ENCODE measurements at regions not wholly inside any gene's neighbourhood (a gene's known extent, or its start where the extent isn't known, plus 50 kb on each side); places are given as distances from the start of the nearest gene placed in this dataset.
"Not testable (repeated sequence)": the region's sequence is repeated elsewhere in the genome, so short reads cannot be mapped to it uniquely, and the experiment has no call there.

- POLR2A ChIA-PET; H4K20me1 ChIP-seq (ENCODE audit: insufficient read depth): not testable (repeated sequence)
Measured at GRCh38 chr4:181902404-181902803, 340.8 kb upstream of the TENM3 start.

DNA sequence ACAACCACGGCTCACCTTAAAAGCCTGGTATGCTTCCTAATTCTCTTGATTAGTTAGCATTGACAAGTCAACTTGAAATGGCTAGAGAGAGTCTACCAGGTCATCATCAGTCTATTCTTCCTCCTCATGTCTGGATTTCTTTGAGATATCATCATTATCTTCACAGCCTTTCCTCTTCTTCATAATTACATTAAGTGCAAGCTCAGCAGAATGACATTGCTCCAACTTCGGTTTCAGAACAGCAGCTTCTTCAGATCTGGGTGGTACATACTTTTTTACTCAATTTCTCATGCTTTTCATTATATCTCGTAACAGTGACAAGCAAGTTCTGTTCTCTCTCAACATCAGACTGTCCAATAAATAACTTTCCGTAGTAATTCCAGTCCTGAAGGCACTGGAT is 337.5 kb upstream of the TENM3 start:
- Histone ChIP-seq H3K27me3 (ENCODE audit: insufficient read depth, low read length) (no peaks in the 10 kb centered on the region), H3K36me3 (ENCODE audit: control insufficient read depth in 1 of 2, insufficient read depth in 2 of 2, low read length in 2 of 2) (no peaks in the 10 kb centered on the region), H3K9ac (ENCODE audit: low read length) (no peak overlapping the region), H4K20me1 (ENCODE audit: insufficient read depth) (no peaks in the 10 kb centered on the region), H3K79me2 (ENCODE audit: insufficient read depth, low read length) (no peaks in the 10 kb centered on the region), H3K27ac (ENCODE audit: low read depth, low read length) (no peak overlapping the region), H3K4me1 (ENCODE audit: control insufficient read depth in 1 of 2, insufficient read depth in 2 of 2, low read length in 2 of 2) (no peaks in the 10 kb centered on the region), H2AFZ (ENCODE audit: low read depth, low read length, poor library complexity, severe bottlenecking) (no peak overlapping the region), H3K4me2 (ENCODE audit: low read length) (no peak overlapping the region), H3K4me3 (replicated peaks in 1 of 2; ENCODE audit: low read depth in 1 of 2, low read length in 2 of 2) (no peak overlapping the region), H3K9me3 (ENCODE audit: control insufficient read depth in 1 of 2, insufficient read depth in 1 of 2, low read depth in 1 of 2, low read length in 2 of 2) (no peaks in the 10 kb centered on the region; a peak in 1 of 4 replicates), H3K9me2 (ENCODE audit: insufficient read depth) (no peaks in the 10 kb centered on the region)
- CTCF ChIA-PET, result no interaction called here
- RAD21 ChIA-PET (ENCODE audit: low non-redundant PET in 1 of 2, low total read pairs in 2 of 2, uncharacterized antibody in 2 of 2, unreplicated experiment in 2 of 2), result no interaction called here
- DNase-seq (ENCODE audit: low read depth, low spot score), result no peak
- ATAC-seq, result no peak
- intact Hi-C loops (cut with micrococcal nuclease), result no loop called here
- POLR2A ChIA-PET, result no interaction called here
- TF ChIP-seq SIN3A (IDR thresholded peaks at IDR 0.05; ENCODE audit: low read depth) (no peak), EGR1 (IDR thresholded peaks at IDR 0.05; ENCODE audit: low read depth) (no peak)
- BruUV-seq (replicated peaks), result no TSS peak

More at GRCh38 chr4:181902404-181902803, 340.8 kb upstream of the TENM3 start:
- H3K9ac ChIP-seq (ENCODE audit: low read length); intact Hi-C loops (cut with micrococcal nuclease); H2AFZ ChIP-seq (ENCODE audit: low read depth, low read length, poor library complexity, severe bottlenecking); ATAC-seq; H3K27me3 ChIP-seq (ENCODE audit: insufficient read depth, low read length); H3K27ac ChIP-seq (ENCODE audit: low read depth, low read length); DNase-seq (ENCODE audit: low read depth, low spot score); H3K9me3 ChIP-seq (ENCODE audit: control insufficient read depth in 1 of 2, insufficient read depth in 1 of 2, low read depth in 1 of 2, low read length in 2 of 2); H3K36me3 ChIP-seq (ENCODE audit: control insufficient read depth in 1 of 2, insufficient read depth in 2 of 2, low read length in 2 of 2); CTCF ChIA-PET; H3K79me2 ChIP-seq (ENCODE audit: insufficient read depth, low read length); RAD21 ChIA-PET (ENCODE audit: low non-redundant PET in 1 of 2, low total read pairs in 2 of 2, uncharacterized antibody in 2 of 2, unreplicated experiment in 2 of 2); H3K4me1 ChIP-seq (ENCODE audit: control insufficient read depth in 1 of 2, insufficient read depth in 2 of 2, low read length in 2 of 2); BruUV-seq (replicated peaks); H3K4me2 ChIP-seq (ENCODE audit: low read length); H3K4me3 ChIP-seq (replicated peaks in 1 of 2; ENCODE audit: low read depth in 1 of 2, low read length in 2 of 2); H3K9me2 ChIP-seq (ENCODE audit: insufficient read depth): not testable (repeated sequence)

DNA sequence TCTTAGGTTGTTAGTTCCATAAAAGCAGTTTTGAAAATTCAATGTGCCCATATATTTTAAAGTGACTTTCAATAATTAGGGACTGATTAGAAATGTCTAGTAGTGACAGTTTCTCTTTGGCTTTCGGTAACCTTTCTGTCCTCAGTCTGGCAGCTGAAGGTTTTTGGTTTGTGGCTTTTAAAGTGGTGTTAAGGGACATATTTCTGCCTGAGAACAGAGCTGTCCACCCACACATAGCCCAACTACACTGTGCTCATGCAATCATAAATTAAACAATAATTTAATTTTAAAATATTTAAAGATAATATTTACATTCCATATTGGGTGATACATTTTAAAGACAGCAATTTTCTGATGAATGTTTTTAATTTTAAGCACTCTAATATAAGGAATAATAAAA is 335.0 kb upstream of the TENM3 start:
- Histone ChIP-seq H2AFZ (ENCODE audit: low read depth, low read length, poor library complexity, severe bottlenecking) (no peak overlapping the region), H3K36me3 (ENCODE audit: control insufficient read depth in 1 of 2, insufficient read depth in 2 of 2, low read length in 2 of 2) (no peaks in the 10 kb centered on the region), H3K9ac (ENCODE audit: low read length) (no peak overlapping the region), H3K9me3 (ENCODE audit: control insufficient read depth in 1 of 2, insufficient read depth in 1 of 2, low read depth in 1 of 2, low read length in 2 of 2) (no peaks in the 10 kb centered on the region; a peak in 1 of 4 replicates), H3K27me3 (ENCODE audit: insufficient read depth, low read length) (no peaks in the 10 kb centered on the region), H3K4me3 (replicated peaks in 1 of 2; ENCODE audit: low read depth in 1 of 2, low read length in 2 of 2) (no peak overlapping the region), H3K27ac (ENCODE audit: low read depth, low read length) (no peak overlapping the region), H3K79me2 (ENCODE audit: insufficient read depth, low read length) (no peaks in the 10 kb centered on the region), H4K20me1 (ENCODE audit: insufficient read depth) (no peaks in the 10 kb centered on the region), H3K4me2 (ENCODE audit: low read length) (no peak overlapping the region), H3K4me1 (ENCODE audit: control insufficient read depth in 1 of 2, insufficient read depth in 2 of 2, low read length in 2 of 2) (no peaks in the 10 kb centered on the region), H3K9me2 (ENCODE audit: insufficient read depth) (no peaks in the 10 kb centered on the region)
- ChIA-PET CTCF (no interaction called here), POLR2A (no interaction called here), RAD21 (ENCODE audit: low non-redundant PET in 1 of 2, low total read pairs in 2 of 2, uncharacterized antibody in 2 of 2, unreplicated experiment in 2 of 2) (no interaction called here)
- no peak for DNase-seq (ENCODE audit: low read depth, low spot score)
- intact Hi-C loops (cut with micrococcal nuclease), result no loop called here
- TF ChIP-seq SRF (IDR thresholded peaks at IDR 0.05; ENCODE audit: low read depth) (no peak), SIN3A (IDR thresholded peaks at IDR 0.05; ENCODE audit: low read depth) (no peak), POLR2A (IDR thresholded peaks at IDR 0.05; ENCODE audit: borderline replicate concordance, extremely low read depth, insufficient read depth, insufficient read length) (no peak)
- no peak for ATAC-seq
- BruUV-seq (replicated peaks), result no TSS peak

All from HCT116 (cell line).